ENCODE measurements at regions not wholly inside any gene's neighbourhood (a gene's known extent, or its start where the extent isn't known, plus 50 kb on each side); places are given as distances from the start of the nearest gene placed in this dataset.

GRCh38 chr3:148433665-148434064, 264.0 kb upstream of the AGTR1 start:
- Histone ChIP-seq H3K79me2 (ENCODE audit: control insufficient read depth, insufficient read depth, low read length) (no peaks in the 10 kb centered on the region), H3K9me3 (replicated peaks; ENCODE audit: control insufficient read depth, insufficient read depth, low read length) (no peaks in the 10 kb centered on the region), H3K9ac (ENCODE audit: control insufficient read depth, insufficient read depth, low read length) (no peak overlapping the region), H3K4me3 (no peak overlapping the region), H3K4me1 (ENCODE audit: control insufficient read depth, insufficient read depth, low read length) (no peaks in the 10 kb centered on the region), H2AFZ (ENCODE audit: control insufficient read depth, low read depth, low read length) (no peak overlapping the region), H3K27ac (ENCODE audit: control insufficient read depth, insufficient read depth) (no peak overlapping the region), H3K4me2 (ENCODE audit: control insufficient read depth, insufficient read depth) (no peak overlapping the region), H4K20me1 (ENCODE audit: control insufficient read depth, insufficient read depth) (no peaks in the 10 kb centered on the region), H3K27me3 (replicated peaks in 1 of 2; ENCODE audit: control insufficient read depth in 2 of 2, insufficient read depth in 2 of 2, low read length in 1 of 2) (no peaks in the 10 kb centered on the region), H3K36me3 (ENCODE audit: control insufficient read depth in 2 of 2, insufficient read depth in 2 of 2, low read length in 1 of 2) (no peaks in the 10 kb centered on the region)
- ChIA-PET CTCF (no interaction called here), POLR2A (no interaction called here), SMC1A (ENCODE audit: uncharacterized antibody, unreplicated experiment) (interaction anchor here (1.2 to 1.7 kb wide), 2 partner anchors 42 to 325 kb away, joined by 3 to 6 read pairs; no protein-coding TSS in a partner anchor), RAD21 (ENCODE audit: unreplicated experiment) (no interaction called here)
- in situ Hi-C loops (cut with MboI), result no loop called here
- ATAC-seq (no peak), DNase-seq (ENCODE audit: low read depth, low spot score) (no peak), FAIRE-seq (no peak)
- no peak for TF ChIP-seq SMARCA5 (IDR thresholded peaks at IDR 0.05)
- no peak for TF ChIP-seq NR2C2 (IDR thresholded peaks at IDR 0.05; ENCODE audit: borderline replicate concordance, control insufficient read depth, insufficient read length, low read depth)
- no peak for TF ChIP-seq ZSCAN29 (IDR thresholded peaks at IDR 0.05)
- TF ChIP-seq HDAC2 (IDR thresholded peaks at IDR 0.05), result no peak
- no peak for TF ChIP-seq BRCA1 (IDR thresholded peaks at IDR 0.05; ENCODE audit: low read depth, low read length)
- TF ChIP-seq HDAC6 (IDR thresholded peaks at IDR 0.05; ENCODE audit: unreplicated experiment), result no peak
- no peak for TF ChIP-seq BMI1 (IDR thresholded peaks at IDR 0.05; ENCODE audit: borderline replicate concordance)
- no peak for TF ChIP-seq HCFC1 (IDR thresholded peaks at IDR 0.05; ENCODE audit: low read length)
- TF ChIP-seq JUND (IDR thresholded peaks at IDR 0.05; ENCODE audit: low read depth, low read length), result no peak
- no peak for TF ChIP-seq HDGF (IDR thresholded peaks at IDR 0.05)
- TF ChIP-seq MXI1 (IDR thresholded peaks at IDR 0.05; ENCODE audit: low read depth, low read length), result no peak
- TF ChIP-seq SMAD5 (IDR thresholded peaks at IDR 0.05; ENCODE audit: low read depth), result no peak
- no peak for TF ChIP-seq POLR2AphosphoS5 (IDR thresholded peaks at IDR 0.05; ENCODE audit: low read length)
- no peak for TF ChIP-seq IRF5 (IDR thresholded peaks at IDR 0.05; ENCODE audit: borderline replicate concordance)
- no peak for TF ChIP-seq GATAD2B (conservative IDR thresholded peaks at IDR 0.05; ENCODE audit: low read depth)
- 0% methylated on average over 2 of the region's 2 CpGs for WGBS (ENCODE audit: insufficient coverage, insufficient replicate concordance, low lambda C conversion rate, missing lambda C conversion rate)
- no TSS peak for BruUV-seq (replicated peaks)
- intact Hi-C loops (cut with micrococcal nuclease; ENCODE audit: unreplicated experiment), result no loop called here
